HL-60 (cell line): ENCODE measurements at regions not wholly inside any gene's neighbourhood (a gene's known extent, or its start where the extent isn't known, plus 50 kb on each side); places are given as distances from the start of the nearest gene placed in this dataset.

Experiments used
- DNase-seq, 2 experiments: peaks; one replicate each; pipeline ENCODE4 v3.0.0-alpha.2; 2010 to 2020; ENCODE audit warnings: low read depth in 1 of 2, low spot score in 1 of 2
- H3K27ac ChIP-seq: fragments of 250-450 bp; sonication (Bioruptor Pico); replicated peaks from 2 replicates; pipeline ENCODE4 v1.5.1; 2020; ENCODE audit warnings: mild to moderate bottlenecking, moderate library complexity
- H3K27me3 ChIP-seq: fragments of 250-450 bp; sonication (Bioruptor Pico); 2 replicates; pipeline ENCODE4 v1.5.1; 2021; ENCODE audit warnings: mild to moderate bottlenecking, moderate library complexity; ENCODE audit not compliant: insufficient read depth, poor library complexity, severe bottlenecking
- H3K4me3 ChIP-seq: replicated peaks from 2 replicates; pipeline ENCODE4 v1.5.1; 2011; ENCODE audit warnings: mild to moderate bottlenecking, control low read depth, low read length; ENCODE audit not compliant: insufficient read depth
- CTCF ChIP-seq: IDR thresholded peaks from one replicate; pipeline ENCODE4 v1.5.1; 2011; ENCODE audit warnings: low read length, control low read depth, inconsistent platforms; ENCODE audit not compliant: insufficient read depth
- GABPA ChIP-seq: IDR thresholded peaks from 2 replicates; pipeline ENCODE4 v1.6.1; 2012; ENCODE audit warnings: low read depth
- POLR2AphosphoS5 ChIP-seq: IDR thresholded peaks from 2 replicates; pipeline ENCODE4 v1.6.1; 2012; ENCODE audit warnings: low read depth
- REST ChIP-seq: IDR thresholded peaks from 2 replicates; pipeline ENCODE4 v1.6.1; 2012; ENCODE audit warnings: low read depth; ENCODE audit not compliant: insufficient replicate concordance
- SPI1 ChIP-seq: IDR thresholded peaks from 2 replicates; pipeline ENCODE4 v1.6.1; 2012; ENCODE audit warnings: low read depth, mild to moderate bottlenecking, borderline replicate concordance

GRCh38 chr16:85248342-85248741 is 136.1 kb upstream of the CIBAR2 start:
- H3K4me3 ChIP-seq = no peak overlapping the region
- TF ChIP-seq SPI1 (no peak), GABPA (no peak), CTCF (no peak), POLR2AphosphoS5 (no peak), REST (no peak)
- no peaks in the 10 kb centered on the region for H3K27me3 ChIP-seq
- DNase-seq = no peak
- no peak overlapping the region for H3K27ac ChIP-seq

GRCh38 chr16:85248857-85249256 is 136.6 kb upstream of the CIBAR2 start:
- Histone ChIP-seq H3K27me3 (no peaks in the 10 kb centered on the region), H3K4me3 (no peak overlapping the region), H3K27ac (no peak overlapping the region)
- no peak for DNase-seq
- TF ChIP-seq REST (no peak), CTCF (no peak), SPI1 (no peak), GABPA (no peak), POLR2AphosphoS5 (no peak)

GRCh38 chr16:85249418-85250146 is 137.3 kb upstream of the CIBAR2 start:
- no peak overlapping the region for H3K27ac ChIP-seq
- no peak for DNase-seq
- no peaks in the 10 kb centered on the region for H3K27me3 ChIP-seq
- no peak for TF ChIP-seq CTCF
- TF ChIP-seq GABPA = no peak
- no peak for TF ChIP-seq SPI1
- TF ChIP-seq POLR2AphosphoS5 = no peak
- no peak for TF ChIP-seq REST
- no peak overlapping the region for H3K4me3 ChIP-seq
